ENCODE measurements at regions not wholly inside any gene's neighbourhood (a gene's known extent, or its start where the extent isn't known, plus 50 kb on each side); places are given as distances from the start of the nearest gene placed in this dataset.
A peak's percentile ranks its signal among the peaks of the same experiment; 100 is the strongest.

DNA sequence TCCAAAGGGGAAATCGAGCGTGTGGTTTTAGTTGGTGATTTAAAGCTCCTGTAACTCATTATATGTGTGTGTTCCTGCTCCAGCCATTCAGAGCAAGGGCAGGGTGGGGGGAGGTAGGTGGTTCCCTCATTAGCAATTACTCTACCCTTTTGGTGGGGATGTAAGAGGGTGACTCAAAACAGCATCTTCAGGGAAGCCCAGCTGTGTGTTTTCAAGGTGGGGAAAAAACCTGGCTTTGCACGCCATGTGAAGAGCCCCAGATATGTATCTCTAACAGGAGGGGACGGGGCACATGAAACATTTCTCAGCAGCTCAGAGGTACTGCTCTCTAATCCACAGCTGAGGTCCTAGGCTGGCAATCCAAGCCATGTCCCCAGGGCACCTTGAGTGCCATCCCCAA lies 241.3 kb upstream of the ZFHX3 start:
- Histone ChIP-seq H3K9me3 (ENCODE audit: control insufficient read depth, low read length) (peaks cover 5% of the 10 kb centered on the region), H4K91ac (ENCODE audit: low read length) (no peak overlapping the region), H2AK5ac (ENCODE audit: low read length, severe bottlenecking) (no peak overlapping the region), H3K27ac (ENCODE audit: low read length, poor library complexity, severe bottlenecking) (no peak overlapping the region), H3K79me1 (replicated peaks; ENCODE audit: low read length, poor library complexity, severe bottlenecking) (no peaks in the 10 kb centered on the region), H3K4ac (ENCODE audit: low read depth in 1 of 2, low read length in 2 of 2) (no peak overlapping the region), H3K23ac (ENCODE audit: low read length in 2 of 2) (no peak overlapping the region), H2BK120ac (ENCODE audit: low read depth, low read length) (no peak overlapping the region), H3K4me2 (ENCODE audit: low read length, poor library complexity, severe bottlenecking) (no peak overlapping the region), H2AFZ (ENCODE audit: low read depth, low read length) (no peak overlapping the region), H3K14ac (ENCODE audit: low read length in 2 of 2) (no peak overlapping the region), H3K4me3 (ENCODE audit: insufficient read depth in 1 of 2, low read depth in 1 of 2, low read length in 2 of 2) (no peak overlapping the region), H4K8ac (ENCODE audit: low read length) (no peak overlapping the region), H3K18ac (ENCODE audit: low read depth in 1 of 2, low read length in 2 of 2) (no peak overlapping the region), H3K4me1 (ENCODE audit: control insufficient read depth, insufficient read depth, low read depth, low read length) (no peaks in the 10 kb centered on the region), H2BK5ac (ENCODE audit: low read depth, low read length, poor library complexity, severe bottlenecking) (no peak overlapping the region), H2BK15ac (ENCODE audit: low read depth, poor library complexity, severe bottlenecking) (no peak overlapping the region), H3K36me3 (ENCODE audit: control insufficient read depth in 1 of 2, insufficient read depth in 2 of 2, low read depth in 1 of 2, low read length in 2 of 2) (no peaks in the 10 kb centered on the region), H3K9ac (ENCODE audit: low read length) (no peak overlapping the region), H3K27me3 (ENCODE audit: control insufficient read depth in 1 of 2, insufficient read depth in 1 of 2, low read length in 2 of 2) (peaks cover 0 to 45% of the 10 kb centered on the region in 2 experiments), H2BK12ac (ENCODE audit: low read length in 2 of 2) (no peak overlapping the region)
- no peak for DNase-seq
- WGBS = 83% methylated on average over 4 of the region's 4 CpGs

DNA sequence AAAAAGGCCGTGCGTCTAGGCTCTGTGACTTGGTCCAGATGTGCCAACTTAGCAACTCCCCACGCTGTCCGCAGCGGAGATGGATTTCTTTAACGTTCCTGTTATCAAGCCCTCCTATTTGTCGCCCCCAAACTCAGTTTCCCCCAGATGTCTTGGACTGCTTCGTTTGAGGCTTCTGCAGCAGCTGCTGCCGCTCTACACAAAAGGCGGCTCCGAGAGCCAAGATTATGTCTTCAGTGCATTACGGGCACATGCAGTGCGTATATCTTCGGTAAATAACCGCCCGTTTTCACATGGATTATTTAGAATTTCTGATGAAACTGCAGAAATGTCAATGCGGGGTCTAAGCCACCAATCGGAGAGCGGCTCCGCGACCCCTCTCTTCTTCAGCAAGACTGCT lies 240.6 kb upstream of the ZFHX3 start:
- Histone ChIP-seq H2BK15ac (ENCODE audit: low read depth, poor library complexity, severe bottlenecking) (no peak overlapping the region), H2BK5ac (ENCODE audit: low read depth, low read length, poor library complexity, severe bottlenecking) (no peak overlapping the region), H3K27ac (ENCODE audit: low read length, poor library complexity, severe bottlenecking) (no peak overlapping the region), H3K4ac (ENCODE audit: low read depth in 1 of 2, low read length in 2 of 2) (no peak overlapping the region), H3K23ac (ENCODE audit: low read length in 2 of 2) (no peak overlapping the region), H3K9ac (ENCODE audit: low read length) (no peak overlapping the region), H2AFZ (ENCODE audit: low read depth, low read length) (no peak overlapping the region), H4K91ac (ENCODE audit: low read length) (no peak overlapping the region), H4K8ac (ENCODE audit: low read length) (no peak overlapping the region), H3K14ac (ENCODE audit: low read length in 2 of 2) (no peak overlapping the region), H2AK5ac (ENCODE audit: low read length, severe bottlenecking) (no peak overlapping the region), H3K4me3 (ENCODE audit: insufficient read depth in 1 of 2, low read depth in 1 of 2, low read length in 2 of 2) (no peak overlapping the region), H3K18ac (ENCODE audit: low read depth in 1 of 2, low read length in 2 of 2) (no peak overlapping the region), H2BK120ac (ENCODE audit: low read depth, low read length) (no peak overlapping the region), H3K9me3 (ENCODE audit: control insufficient read depth, low read length) (peaks cover 5% of the 10 kb centered on the region), H3K79me1 (replicated peaks; ENCODE audit: low read length, poor library complexity, severe bottlenecking) (no peaks in the 10 kb centered on the region), H2BK12ac (ENCODE audit: low read length in 2 of 2) (no peak overlapping the region), H3K36me3 (ENCODE audit: control insufficient read depth in 1 of 2, insufficient read depth in 2 of 2, low read depth in 1 of 2, low read length in 2 of 2) (no peaks in the 10 kb centered on the region), H3K4me2 (ENCODE audit: low read length, poor library complexity, severe bottlenecking) (no peak overlapping the region), H3K27me3 (ENCODE audit: control insufficient read depth in 1 of 2, insufficient read depth in 1 of 2, low read length in 2 of 2) (peaks cover 0 to 45% of the 10 kb centered on the region in 2 experiments), H3K4me1 (ENCODE audit: control insufficient read depth, insufficient read depth, low read depth, low read length) (no peaks in the 10 kb centered on the region)
- DNase-seq = no peak
- WGBS = 92% methylated on average over 19 of the region's 21 CpGs

DNA sequence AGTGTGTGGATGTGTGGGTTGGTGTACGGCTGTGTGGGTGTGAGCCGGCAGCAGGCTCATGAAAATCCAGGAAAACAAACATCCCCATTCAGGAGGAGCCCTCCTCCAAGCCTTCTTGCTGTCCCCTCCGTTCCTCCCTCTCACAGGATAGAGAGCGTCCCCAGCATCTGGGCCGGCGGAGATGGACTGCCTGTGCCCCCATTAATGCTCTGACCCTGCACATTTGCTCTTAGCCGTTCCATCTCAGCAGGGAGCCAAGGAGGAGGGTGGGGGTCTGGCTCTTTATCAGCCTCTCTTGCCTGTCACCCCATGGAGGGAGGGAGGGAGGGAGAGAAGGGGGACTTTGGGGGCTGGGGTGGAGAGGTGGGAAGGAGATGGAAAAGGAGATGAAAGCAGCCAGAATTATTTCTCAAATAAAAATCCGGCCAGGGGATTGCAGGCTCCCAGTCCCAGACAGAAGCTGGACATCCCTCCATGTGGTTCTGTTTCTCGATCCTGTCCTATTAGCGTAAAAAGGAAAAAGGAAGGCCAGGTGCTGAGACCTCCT lies 240.0 kb upstream of the ZFHX3 start:
- DNase-seq = no peak
- no peak overlapping the region for H2BK15ac ChIP-seq (ENCODE audit: low read depth, poor library complexity, severe bottlenecking)
- no peak overlapping the region for H2BK5ac ChIP-seq (ENCODE audit: low read depth, low read length, poor library complexity, severe bottlenecking)
- H3K27ac ChIP-seq (ENCODE audit: low read length, poor library complexity, severe bottlenecking) = no peak overlapping the region
- 73% methylated on average over 9 of the region's 10 CpGs for WGBS
- no peak overlapping the region for H2AK5ac ChIP-seq (ENCODE audit: low read length, severe bottlenecking)
- peaks cover 5% of the 10 kb centered on the region for H3K9me3 ChIP-seq (ENCODE audit: control insufficient read depth, low read length)
- H3K14ac ChIP-seq (ENCODE audit: low read length in 2 of 2) = no peak overlapping the region
- no peak overlapping the region for H4K8ac ChIP-seq (ENCODE audit: low read length)
- H2BK120ac ChIP-seq (ENCODE audit: low read depth, low read length) = no peak overlapping the region
- no peak overlapping the region for H3K4me3 ChIP-seq (ENCODE audit: insufficient read depth in 1 of 2, low read depth in 1 of 2, low read length in 2 of 2)
- H4K91ac ChIP-seq (ENCODE audit: low read length) = no peak overlapping the region
- peaks cover 0 to 45% of the 10 kb centered on the region in 2 experiments for H3K27me3 ChIP-seq (ENCODE audit: control insufficient read depth in 1 of 2, insufficient read depth in 1 of 2, low read length in 2 of 2)
- H2AFZ ChIP-seq (ENCODE audit: low read depth, low read length) = no peak overlapping the region
- no peaks in the 10 kb centered on the region for H3K4me1 ChIP-seq (ENCODE audit: control insufficient read depth, insufficient read depth, low read depth, low read length)
- no peak overlapping the region for H3K23ac ChIP-seq (ENCODE audit: low read length in 2 of 2)
- no peak overlapping the region for H2BK12ac ChIP-seq (ENCODE audit: low read length in 2 of 2)
- no peak overlapping the region for H3K18ac ChIP-seq (ENCODE audit: low read depth in 1 of 2, low read length in 2 of 2)
- no peak overlapping the region for H3K4ac ChIP-seq (ENCODE audit: low read depth in 1 of 2, low read length in 2 of 2)
- H3K9ac ChIP-seq (ENCODE audit: low read length) = no peak overlapping the region
- H3K4me2 ChIP-seq (ENCODE audit: low read length, poor library complexity, severe bottlenecking) = no peak overlapping the region
- H3K79me1 ChIP-seq (replicated peaks; ENCODE audit: low read length, poor library complexity, severe bottlenecking) = no peaks in the 10 kb centered on the region
- H3K36me3 ChIP-seq (ENCODE audit: control insufficient read depth in 1 of 2, insufficient read depth in 2 of 2, low read depth in 1 of 2, low read length in 2 of 2) = no peaks in the 10 kb centered on the region

DNA sequence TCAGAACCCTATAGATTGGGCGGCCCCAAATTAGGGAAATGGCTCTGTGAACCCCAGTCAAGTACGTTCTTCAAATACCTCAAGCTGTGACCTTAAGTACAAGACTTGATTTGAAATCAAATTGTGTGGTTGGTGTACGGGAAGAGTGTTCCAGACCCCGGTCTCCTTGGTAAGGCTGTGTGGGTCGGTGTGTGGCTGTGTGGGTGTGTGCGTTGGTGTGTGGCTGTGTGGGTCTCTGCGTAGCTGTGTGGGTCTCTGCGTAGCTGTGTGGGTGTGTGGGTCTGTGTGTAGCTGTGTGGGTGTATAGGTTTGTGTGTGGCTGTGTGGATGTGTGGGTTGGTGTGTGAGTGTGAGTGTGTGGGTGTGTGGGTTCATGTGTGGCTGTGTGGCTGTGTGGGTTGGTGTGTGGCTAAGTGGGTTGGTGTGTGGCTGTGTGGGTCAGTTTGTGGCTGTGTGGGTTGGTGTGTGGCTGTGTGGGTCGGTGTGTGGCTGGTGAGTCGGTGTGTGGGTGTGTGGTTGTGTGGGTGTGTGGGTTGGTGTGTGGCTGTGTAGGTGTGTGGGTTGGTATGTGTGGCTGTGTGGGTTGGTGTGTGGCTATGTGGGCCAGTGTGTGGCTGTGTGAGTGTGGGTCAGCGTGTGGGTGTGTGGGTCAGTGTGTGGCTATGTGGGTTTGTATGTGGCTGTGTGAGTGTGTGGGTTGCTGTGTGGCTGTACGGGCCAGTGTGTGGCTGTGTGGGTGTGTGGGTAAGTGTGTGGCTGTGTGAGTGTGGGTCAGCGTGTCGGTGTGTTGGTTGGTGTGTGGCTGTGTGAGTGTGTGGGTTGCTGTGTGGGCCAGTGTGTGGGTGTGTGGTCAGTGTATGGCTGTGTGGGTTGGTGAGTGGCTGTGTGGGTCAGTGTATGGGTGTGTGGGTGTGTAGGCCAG lies 238.7 kb upstream of the ZFHX3 start:
- H3K9ac ChIP-seq (ENCODE audit: low read length) = no peak overlapping the region
- H3K27me3 ChIP-seq (ENCODE audit: control insufficient read depth in 1 of 2, insufficient read depth in 1 of 2, low read length in 2 of 2) = peaks cover 0 to 39% of the 10 kb centered on the region in 2 experiments
- H3K4ac ChIP-seq (ENCODE audit: low read depth in 1 of 2, low read length in 2 of 2) = no peak overlapping the region
- no peak overlapping the region for H3K23ac ChIP-seq (ENCODE audit: low read length in 2 of 2)
- WGBS = 92% methylated on average over 14 of the region's 14 CpGs
- peak overlapping the region in 1 of 2 experiments; percentile 43 for H3K4me3 ChIP-seq (ENCODE audit: insufficient read depth in 1 of 2, low read depth in 1 of 2, low read length in 2 of 2)
- no peak overlapping the region for H4K8ac ChIP-seq (ENCODE audit: low read length)
- no peak overlapping the region for H3K14ac ChIP-seq (ENCODE audit: low read length in 2 of 2)
- no peak overlapping the region for H3K18ac ChIP-seq (ENCODE audit: low read depth in 1 of 2, low read length in 2 of 2)
- H3K4me2 ChIP-seq (ENCODE audit: low read length, poor library complexity, severe bottlenecking) = no peak overlapping the region
- no peaks in the 10 kb centered on the region for H3K4me1 ChIP-seq (ENCODE audit: control insufficient read depth, insufficient read depth, low read depth, low read length)
- H3K36me3 ChIP-seq (ENCODE audit: control insufficient read depth in 1 of 2, insufficient read depth in 2 of 2, low read depth in 1 of 2, low read length in 2 of 2) = no peaks in the 10 kb centered on the region
- peaks cover 5% of the 10 kb centered on the region for H3K9me3 ChIP-seq (ENCODE audit: control insufficient read depth, low read length)
- H2AFZ ChIP-seq (ENCODE audit: low read depth, low read length) = no peak overlapping the region
- DNase-seq = no peak
- H3K79me1 ChIP-seq (replicated peaks; ENCODE audit: low read length, poor library complexity, severe bottlenecking) = no peaks in the 10 kb centered on the region
- H2AK5ac ChIP-seq (ENCODE audit: low read length, severe bottlenecking) = no peak overlapping the region
- no peak overlapping the region for H2BK5ac ChIP-seq (ENCODE audit: low read depth, low read length, poor library complexity, severe bottlenecking)
- no peak overlapping the region for H2BK120ac ChIP-seq (ENCODE audit: low read depth, low read length)
- no peak overlapping the region for H2BK15ac ChIP-seq (ENCODE audit: low read depth, poor library complexity, severe bottlenecking)
- no peak overlapping the region for H2BK12ac ChIP-seq (ENCODE audit: low read length in 2 of 2)
- no peak overlapping the region for H3K27ac ChIP-seq (ENCODE audit: low read length, poor library complexity, severe bottlenecking)
- no peak overlapping the region for H4K91ac ChIP-seq (ENCODE audit: low read length)

Measured in mesenchymal stem cell (in vitro differentiated cells and primary cell).